ENCODE measurements at regions not wholly inside any gene's neighbourhood (a gene's known extent, or its start where the extent isn't known, plus 50 kb on each side); places are given as distances from the start of the nearest gene placed in this dataset.

GRCh38 chr11:119808407-119809185 lies 79.6 kb upstream of the NECTIN1 start:
- TF ChIP-seq CTCF (conservative IDR thresholded peaks at IDR 0.05): no peak
- H3K27ac ChIP-seq: no peak overlapping the region

- no peak for TF ChIP-seq CTCF (conservative IDR thresholded peaks at IDR 0.05)
These were observed 78.8 kb upstream of the NECTIN1 start for GRCh38 chr11:119807841-119808240.

GRCh38 chr11:119807402-119807801 lies 78.4 kb upstream of the NECTIN1 start:
- H3K27ac ChIP-seq: no peak overlapping the region
- no peak for TF ChIP-seq CTCF (conservative IDR thresholded peaks at IDR 0.05)

More at GRCh38 chr11:119807841-119808240, 78.8 kb upstream of the NECTIN1 start:
- no peak overlapping the region for H3K27ac ChIP-seq

GRCh38 chr11:119806064-119806915 lies 77.3 kb upstream of the NECTIN1 start:
- no peak overlapping the region for H3K27ac ChIP-seq
- TF ChIP-seq CTCF (conservative IDR thresholded peaks at IDR 0.05): no peak

GRCh38 chr11:119805663-119806062 lies 76.7 kb upstream of the NECTIN1 start:
- TF ChIP-seq CTCF (conservative IDR thresholded peaks at IDR 0.05): no peak
- no peak overlapping the region for H3K27ac ChIP-seq

- H3K27ac ChIP-seq: no peak overlapping the region
- no peak for TF ChIP-seq CTCF (conservative IDR thresholded peaks at IDR 0.05)
These were observed 75.7 kb upstream of the NECTIN1 start for GRCh38 chr11:119804698-119805097.

- TF ChIP-seq CTCF (conservative IDR thresholded peaks at IDR 0.05): no peak
These were observed 74.8 kb upstream of the NECTIN1 start for GRCh38 chr11:119803726-119804294.

More at GRCh38 chr11:119803726-119804294, 74.8 kb upstream of the NECTIN1 start:
- H3K27ac ChIP-seq: no peak overlapping the region

All from VCaP (cell line).